Muscle of arm (tissue), 1 donor: ENCODE measurements at regions not wholly inside any gene's neighbourhood (a gene's known extent, or its start where the extent isn't known, plus 50 kb on each side); places are given as distances from the start of the nearest gene placed in this dataset.

Source experiments
- DNase-seq: peaks from one replicate; pipeline ENCODE4 v3.0.0-alpha.2; 2013

DNA sequence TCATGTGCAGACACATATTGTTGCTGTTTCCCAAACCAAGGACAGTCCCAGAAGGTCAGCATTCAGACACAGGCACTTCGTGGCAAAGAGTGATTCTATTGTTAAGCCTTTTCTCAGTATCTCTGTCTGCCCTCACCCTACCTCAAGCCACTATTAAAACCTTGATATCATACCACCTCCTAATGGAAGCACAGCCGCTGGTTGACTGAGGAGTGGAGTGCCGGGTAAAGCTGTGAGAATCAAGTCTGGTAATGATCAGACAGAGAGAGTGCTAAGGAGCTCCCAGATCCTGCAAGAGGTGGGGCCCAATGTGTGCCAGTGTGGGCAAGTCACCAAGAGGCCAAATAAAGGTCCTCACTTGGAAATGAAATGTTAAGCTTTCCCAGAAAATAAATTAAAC, 819.5 kb downstream of the BCL11A start:
- no peak for DNase-seq

DNA sequence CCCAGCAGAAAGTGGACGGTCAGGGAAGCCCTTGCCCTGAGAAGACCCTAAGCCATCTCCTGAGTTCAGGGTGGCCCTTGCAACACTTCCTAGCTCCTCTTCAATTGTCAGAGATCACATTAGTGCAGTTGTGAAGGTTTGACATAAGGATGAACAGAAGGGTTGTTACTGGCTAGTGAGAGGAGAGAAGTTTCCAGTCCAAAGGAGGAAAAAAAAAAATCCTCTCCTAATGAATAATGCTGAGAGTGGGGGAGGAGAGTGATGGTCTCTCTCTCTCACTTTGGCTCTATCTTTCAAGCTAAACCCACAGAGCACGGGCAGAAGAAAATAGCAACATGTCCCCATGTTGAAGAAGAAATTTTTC, 819.9 kb downstream of the BCL11A start:
- no peak for DNase-seq

DNA sequence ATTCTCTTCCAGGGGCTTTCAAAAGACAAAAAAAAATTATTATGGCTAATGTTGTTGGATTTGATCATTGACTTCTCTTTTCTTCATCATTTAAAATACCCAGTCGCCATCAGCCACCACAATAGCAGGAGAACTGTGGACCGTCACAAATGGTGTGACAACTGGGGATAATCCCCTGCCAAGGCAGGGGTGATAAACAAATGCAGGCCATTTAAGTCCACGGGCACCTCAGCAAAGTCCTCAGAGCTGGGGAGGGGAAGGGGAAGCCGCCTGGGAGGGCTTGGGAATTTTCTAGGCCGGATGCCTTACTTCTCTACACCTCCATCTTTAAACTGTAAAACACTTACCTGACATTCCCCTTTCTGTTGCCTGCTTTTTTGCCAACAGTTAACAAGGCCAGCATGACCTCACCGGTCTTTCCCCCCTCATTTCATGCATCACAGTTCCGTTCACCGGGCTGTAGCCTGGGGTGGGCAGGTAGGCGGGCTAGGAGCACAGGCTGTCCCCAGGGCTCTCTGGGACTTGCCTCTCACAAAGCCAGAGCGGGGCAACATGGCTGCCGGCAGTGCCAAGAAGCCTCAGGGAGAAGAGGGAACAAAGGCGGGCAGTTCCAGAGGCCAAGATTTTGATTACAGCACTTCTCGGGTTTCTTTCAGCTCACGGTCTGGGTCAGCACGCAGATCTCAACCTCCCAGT, 820.4 kb downstream of the BCL11A start:
- DNase-seq: no peak

DNA sequence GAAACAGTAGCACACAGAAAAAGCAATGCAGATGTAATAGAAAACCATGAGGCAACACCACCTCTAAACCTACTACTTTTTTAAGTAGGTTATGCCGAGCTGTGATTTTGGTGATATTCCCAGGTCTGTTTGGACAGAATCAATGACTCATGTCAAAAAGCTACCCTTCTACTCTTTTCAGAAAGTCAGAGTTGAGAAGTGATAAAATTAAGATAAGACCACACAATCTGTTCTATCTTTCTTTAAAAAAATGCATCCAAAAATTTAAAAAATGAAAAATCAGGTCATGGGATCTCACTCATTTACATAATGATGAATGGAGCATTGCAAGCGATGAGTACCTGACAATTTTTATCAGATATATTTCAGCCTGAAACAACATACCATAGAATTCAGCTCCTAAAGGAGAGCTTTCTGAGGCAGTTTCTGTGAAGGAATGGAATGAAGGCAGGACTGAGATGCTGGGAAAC, 826.3 kb downstream of the BCL11A start:
- no peak for DNase-seq

DNA sequence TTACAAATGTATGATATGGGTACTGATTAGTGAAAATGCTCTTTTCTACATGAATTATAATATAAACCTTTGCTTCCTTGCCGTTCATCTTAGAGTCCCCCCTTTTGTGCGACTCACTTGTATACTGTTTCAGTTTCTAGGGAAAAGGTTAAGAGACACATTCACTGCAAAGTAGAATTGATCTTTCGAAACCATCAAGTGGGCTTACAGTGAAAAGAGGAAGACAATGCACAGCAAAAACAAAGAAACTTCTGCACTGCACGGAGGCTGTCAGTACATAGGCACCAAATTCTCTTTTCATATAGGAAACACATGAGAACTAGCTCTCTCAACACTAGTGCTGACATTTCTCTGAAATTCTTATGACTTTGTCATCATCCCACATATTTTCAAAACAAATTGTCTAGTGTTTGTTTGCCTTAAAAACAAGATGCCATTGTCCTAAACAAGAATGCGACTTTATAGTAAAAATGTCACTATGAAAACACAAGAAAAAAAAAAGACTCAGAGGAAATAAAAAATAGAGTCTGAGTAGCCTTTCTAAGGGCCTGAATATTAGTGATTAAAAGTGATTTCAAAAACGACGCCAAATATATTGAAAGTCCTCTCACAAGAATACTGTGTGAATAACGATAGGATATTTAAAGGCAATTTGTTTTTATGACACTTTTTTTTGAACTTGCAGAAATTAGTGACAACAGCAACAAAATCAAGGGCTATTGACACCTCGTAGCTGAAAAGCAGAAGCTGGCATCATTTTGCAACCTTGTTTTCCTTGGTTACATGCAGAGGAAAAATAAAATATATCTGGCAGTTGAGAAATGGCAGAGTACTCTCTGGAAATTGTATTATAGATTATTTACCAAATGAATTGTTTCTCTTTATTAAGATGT, 827.0 kb downstream of the BCL11A start:
- DNase-seq: no peak

DNA sequence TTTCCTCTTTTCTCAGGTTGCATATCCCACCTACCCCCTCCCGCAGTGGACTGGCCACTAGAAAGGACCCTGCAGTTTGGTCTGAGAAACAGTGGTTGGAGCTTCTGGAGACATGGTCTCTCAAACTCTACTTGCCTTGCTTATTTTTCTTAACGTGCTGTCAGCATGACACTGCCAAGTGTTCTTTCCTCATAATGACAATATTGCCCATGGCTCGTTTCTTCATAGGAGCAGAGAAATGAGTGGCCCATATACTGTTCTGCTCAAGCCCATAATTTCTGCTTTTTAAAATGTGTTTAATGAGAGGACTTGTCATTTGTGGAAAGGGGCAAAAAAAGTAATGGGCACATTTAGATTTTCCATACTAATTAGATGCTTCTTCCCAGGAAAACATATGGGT, 828.7 kb downstream of the BCL11A start:
- DNase-seq: no peak

DNA sequence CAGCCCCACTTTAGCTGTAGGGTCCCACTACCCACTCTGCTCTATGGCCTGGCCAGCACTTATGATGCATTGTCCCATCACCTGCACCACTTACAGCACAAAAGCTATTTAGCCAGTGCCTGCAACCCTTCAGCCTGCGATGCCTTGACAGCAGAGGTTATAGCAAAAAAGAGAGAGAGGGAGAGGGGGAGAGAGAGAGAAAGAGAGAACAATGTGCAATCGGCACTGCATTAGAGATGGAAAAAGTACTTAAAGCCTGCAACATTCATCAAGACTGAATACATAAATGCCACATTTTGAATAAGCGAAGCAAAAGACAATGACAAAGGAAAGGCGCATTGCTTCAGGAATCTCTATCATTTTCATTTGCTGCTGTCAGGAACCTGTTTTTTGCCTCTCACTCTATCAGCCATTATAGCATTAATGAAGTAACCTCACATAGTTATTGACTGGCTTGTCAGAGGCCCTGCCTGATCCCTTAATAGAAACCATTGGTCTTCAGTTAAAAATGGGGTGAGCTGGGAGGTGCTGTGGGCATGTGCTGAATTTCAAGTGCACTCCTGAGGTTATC, 833.1 kb downstream of the BCL11A start:
- no peak for DNase-seq

DNA sequence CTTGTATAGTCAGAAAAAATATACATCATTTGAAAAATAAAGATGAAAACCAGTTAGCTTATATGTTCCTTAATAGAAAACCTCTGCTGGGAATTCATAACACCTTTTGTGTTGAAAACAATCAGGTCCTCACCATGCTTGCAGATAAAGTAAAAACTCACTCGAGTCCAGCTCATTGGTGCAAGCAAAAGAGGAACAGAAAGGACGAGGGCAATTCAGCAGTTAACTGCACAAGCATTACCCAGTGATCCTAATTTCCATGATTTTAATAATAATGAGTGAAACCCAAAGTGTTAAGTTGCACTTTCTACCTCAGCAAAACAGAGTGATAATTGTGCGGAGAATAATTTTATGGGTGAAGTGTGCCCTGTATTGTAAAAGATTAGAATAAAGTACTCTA, 839.9 kb downstream of the BCL11A start:
- DNase-seq: no peak

DNA sequence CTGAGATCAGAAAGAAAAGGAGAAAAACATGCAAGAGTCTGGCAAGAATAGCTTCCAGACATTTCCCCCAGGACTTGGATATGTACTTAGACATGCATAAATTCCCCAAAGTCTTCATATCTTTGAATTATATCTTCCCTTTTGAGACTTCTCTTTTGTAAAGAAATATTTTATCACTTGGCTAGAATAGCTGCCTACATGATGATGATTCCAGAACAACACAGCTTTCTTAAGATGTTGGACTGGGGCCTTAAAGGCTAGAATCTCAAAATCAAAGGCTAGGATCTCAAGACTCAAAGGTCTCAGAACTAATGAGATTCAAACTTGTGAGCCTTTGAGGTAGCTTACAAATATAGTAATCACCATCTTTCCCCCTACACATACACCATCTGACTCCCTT, 842.3 kb downstream of the BCL11A start:
- no peak for DNase-seq

DNA sequence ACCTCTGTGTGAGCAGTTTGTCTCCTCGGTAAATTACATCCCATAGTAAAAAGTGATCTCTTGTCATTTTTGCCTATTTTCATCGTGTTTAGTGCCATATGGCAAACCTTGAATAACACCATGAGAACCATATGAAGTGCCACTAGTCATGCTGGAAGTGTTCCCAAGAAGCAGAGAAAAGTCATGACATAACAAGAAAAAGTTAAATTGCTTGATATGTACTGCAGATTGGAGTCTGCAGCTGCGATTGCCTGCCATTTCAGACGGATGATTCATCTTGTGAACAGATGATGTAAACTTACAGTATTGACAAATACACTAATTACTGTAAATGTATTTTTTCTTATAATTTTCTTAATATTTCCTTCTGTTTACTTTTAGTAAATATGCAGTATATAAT, 846.7 kb downstream of the BCL11A start:
- DNase-seq: no peak

DNA sequence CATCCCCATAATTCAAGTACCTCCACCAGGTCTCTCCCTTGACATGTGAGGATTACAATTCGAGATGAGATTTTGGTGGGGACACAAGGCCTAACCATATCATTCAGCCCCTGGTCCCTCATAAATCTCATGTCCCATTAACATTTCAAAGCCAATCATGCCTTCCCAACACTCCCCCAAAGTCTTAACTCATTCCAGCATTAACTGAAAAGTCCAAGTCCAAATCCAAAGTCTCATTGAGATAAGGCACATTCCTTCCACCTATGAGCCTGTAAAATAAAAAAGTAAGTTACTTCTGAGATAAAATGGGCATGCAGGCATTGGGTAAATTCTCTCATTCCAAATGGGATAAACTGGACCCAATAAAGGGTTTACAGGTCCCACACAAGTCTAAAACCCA, 849.7 kb downstream of the BCL11A start:
- DNase-seq: no peak

DNA sequence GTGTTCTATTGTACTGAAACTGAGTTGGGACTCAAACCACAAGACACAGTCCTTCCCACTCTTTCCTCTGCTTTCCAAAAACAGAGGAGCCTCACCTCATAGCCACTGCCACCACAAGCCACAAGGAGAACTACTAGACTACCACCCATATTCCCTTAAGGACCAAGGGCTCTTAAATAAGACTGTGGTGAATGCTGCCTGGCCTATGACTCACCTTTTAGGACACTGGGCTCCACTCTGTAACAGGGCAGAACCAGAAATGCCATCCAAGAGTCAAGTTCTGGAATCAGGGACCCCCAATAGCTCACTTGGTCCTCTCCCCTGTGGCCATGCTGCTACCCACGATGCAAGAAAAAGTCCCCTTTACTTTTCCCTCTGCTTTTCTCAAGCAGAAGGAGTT, 851.4 kb downstream of the BCL11A start:
- DNase-seq: no peak

DNA sequence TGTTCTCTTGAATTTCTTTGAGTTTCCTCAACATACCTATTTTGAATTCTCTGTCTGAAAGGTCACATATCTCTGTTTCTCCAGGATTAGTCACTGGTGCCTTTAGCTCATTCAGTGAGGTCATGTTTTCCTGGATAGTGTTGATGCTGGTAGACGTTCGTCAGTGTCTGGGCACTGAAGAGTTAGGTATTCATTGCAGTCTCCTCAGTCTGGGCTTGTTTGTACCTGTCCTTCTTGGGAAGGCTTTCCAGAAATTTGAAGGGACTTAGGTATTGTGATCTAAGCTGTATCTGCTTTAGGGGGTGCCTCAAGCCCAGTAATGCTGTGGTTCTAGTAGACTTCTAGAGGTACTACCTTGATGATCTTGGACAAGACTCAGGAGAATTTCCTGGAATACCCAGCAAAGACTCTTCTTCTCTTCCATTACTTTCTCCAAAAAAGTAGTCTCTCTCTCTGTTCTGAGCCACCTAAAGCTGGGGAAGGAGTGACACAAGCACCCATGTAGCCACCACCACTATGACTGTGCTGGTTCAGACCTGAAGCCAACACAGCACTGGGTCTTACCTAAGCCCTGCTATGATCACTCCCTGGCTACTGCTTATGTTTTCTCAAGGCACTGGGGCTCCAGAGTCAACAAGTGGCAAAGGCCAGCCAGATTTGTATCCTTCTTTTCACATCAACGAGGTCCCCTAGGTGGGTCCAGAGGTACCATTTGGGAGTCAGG, 852.0 kb downstream of the BCL11A start:
- no peak for DNase-seq

DNA sequence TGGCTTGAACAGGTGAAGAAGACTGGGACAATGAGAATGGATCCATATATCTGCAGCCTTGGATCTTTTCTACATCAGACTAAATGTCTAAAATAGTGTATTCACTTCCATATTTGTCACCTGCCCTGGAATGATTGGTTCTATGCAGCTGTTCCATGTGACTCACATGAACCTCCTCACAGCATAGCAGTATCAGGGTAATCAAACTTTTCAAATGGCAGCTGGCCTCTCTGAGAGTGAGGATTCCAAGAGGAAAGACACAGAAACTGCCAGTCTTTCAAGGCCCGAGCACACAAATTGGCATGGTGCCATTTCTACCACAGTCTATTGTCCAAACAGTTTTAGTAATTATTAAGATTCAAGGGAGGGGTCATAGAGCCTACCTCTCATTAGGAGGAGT, 859.3 kb downstream of the BCL11A start:
- no peak for DNase-seq

DNA sequence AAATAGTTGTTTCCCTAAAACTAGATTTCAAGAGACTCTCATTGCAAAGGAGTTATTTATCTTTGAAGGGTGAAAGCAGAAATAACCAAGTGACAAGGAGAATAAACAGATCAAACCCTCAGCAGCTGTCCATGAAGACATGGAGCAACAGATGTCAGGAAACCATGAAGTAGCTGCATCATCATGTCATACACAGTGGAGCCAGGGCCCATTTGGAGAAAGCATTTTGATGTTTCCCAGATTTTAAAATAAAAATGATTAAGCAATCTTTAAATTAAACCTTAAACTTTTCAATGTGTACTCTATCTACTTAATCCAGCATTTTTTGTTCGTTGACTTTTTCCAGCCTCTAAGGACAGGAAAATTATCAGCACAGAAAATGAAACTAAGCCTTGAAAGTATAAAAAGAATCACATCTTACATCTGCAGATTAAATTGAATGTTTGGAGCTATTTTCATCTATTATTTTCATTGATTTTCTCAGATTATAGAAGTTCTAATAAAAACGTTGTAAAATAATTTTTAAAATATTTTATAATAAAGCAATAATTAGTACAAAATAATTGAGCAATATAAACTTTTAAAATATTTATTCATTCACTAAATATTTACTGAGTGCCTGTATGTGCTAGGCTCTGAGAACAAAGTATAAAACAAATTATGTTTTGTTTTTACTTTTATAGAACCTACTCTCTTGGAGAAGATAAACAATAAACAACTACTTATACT, 860.1 kb downstream of the BCL11A start:
- peak; percentile 25 for DNase-seq

DNA sequence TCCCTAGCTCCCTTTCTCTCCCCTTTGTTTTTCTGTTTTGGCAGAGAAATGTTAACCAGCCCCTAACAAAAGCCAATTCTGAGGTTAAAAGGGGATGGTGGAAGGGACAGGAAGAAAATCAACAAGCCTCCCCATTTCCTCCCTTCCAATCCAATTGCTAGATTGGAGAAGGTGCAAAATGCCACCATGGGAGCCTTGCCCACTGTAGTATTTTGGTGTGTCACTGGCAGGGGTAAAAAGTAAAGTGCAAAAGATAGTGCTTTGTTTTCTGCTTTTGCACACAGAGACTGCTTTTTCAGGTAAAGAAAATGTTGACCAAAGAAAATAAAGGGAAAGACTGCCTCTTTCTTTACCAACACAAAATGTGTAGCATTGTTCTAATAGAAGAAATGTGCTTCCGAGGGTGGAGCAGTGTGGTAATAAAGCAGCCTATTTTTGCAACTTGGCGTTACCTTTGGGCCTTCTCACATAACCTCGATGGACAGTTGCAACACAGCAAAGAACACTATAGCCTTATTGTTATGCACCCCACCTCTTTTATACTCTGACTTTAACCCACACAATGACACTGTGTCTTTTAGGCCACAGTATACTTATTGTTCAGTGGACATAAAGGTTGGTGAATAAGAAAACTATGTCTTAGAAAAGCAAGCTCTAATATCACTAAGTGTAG, 861.8 kb downstream of the BCL11A start:
- no peak for DNase-seq

DNA sequence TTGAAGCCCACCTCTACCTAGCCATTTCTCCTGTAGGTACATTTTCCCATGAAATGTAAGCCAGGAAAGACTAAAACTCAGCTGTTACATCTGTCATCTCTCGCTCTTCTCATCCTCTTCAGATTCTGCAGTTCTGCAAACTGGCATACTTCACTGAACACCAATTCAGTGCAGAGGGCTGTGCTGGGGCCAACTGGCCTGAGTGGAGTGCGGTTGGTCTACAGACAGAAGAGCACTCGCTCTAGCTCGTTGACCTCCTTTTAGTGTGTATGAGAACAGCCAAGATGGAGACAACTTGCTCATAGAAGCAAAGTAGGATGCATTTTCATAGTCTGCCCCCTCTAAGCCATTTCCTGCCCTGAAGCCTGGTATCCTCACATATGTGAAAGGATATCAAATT, 862.6 kb downstream of the BCL11A start:
- DNase-seq: no peak

DNA sequence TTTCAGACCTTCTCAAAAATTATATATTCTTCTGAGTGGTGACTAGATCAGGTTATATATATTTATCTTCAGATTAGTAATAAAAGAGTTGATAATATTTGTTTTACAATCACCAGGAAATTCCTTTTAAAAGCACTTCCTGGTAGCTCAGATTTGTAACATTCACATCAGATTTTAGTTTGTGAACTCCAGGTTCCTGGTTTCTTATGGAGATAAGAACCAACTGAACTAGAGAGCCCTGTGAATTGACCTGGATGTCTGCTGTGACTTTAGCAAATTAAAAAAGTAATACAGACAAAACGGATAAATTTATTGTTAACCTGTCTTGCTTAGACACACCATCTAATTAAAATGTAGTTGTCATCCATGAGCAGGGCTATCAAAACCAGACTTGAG, 868.7 kb downstream of the BCL11A start:
- no peak for DNase-seq

DNA sequence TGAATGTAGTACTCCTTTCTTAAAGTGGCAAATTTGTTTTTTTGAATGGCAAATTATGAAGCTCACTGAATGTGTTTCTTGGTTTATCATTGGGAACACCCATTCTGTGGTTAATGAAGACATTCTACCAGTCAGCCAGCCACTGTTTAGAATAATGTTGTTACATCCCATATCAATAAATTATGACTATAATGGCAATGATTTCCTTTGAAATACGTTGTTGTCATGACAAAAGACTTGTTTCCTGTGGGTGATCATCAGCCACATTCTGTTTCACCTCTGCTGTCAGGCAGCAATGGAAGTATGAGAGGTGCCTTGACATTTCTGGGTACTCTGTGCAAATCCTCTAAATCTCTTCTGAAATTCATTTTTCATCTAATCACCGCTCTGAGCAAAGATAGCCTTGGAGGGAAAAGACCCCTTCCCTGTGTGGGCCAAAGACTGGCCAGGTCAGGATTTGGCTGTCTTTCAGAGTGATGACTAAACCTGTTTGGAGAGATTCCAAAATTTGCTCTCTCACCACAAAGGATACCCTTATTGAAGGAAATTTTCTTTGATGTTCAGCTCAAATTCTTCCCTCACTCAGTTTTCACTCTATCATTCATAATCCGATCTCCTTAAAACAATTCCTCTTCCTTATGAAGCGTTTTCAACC, 869.2 kb downstream of the BCL11A start:
- DNase-seq: no peak

DNA sequence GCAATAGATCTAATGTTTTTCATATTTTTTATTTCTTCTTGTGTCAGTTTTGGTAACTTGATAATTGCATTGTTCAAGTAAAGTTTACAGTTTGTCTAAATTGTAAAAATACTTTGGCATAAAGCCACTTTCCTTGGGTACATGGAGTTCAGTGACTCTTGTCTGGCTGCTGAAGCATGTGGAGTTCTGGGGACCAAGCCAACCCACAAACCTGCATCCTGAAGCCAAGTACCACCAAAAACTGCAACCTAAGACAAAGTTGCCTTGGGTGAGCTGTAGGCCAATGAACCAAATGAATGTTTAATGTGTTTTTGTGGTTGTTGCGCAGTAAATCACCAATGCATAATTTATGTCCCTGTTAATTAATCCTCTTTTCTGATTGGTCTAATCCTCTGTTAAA, 872.6 kb downstream of the BCL11A start:
- no peak for DNase-seq

DNA sequence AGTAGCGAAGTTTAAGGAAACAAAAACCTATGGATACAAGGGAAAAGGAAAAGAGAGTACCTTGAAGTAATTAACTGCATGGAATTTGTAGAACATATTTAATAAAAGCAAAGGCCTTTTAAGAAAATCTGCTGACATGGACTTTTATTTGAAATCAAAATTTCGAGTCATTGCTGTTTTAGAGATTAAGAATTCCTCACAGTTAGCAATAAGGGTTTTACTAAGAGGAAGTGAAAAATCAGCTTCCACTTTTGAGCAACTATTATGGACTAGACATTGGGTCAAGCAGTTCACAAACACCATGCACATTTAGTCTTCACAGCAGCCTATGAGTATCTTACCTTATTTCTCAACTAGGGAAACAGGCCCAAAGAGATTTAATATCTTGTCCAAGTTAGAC, 876.3 kb downstream of the BCL11A start:
- no peak for DNase-seq
